PC-3 (cell line): ENCODE measurements at regions not wholly inside any gene's neighbourhood (a gene's known extent, or its start where the extent isn't known, plus 50 kb on each side); places are given as distances from the start of the nearest gene placed in this dataset.

Experiments used
- CTCF ChIP-seq: fragments of 300-600 bp; sonication (generic); conservative IDR thresholded peaks from 2 replicates; pipeline ENCODE4 v1.5.1; 2017; ENCODE audit warnings: antibody characterized with exemption, low read depth, mild to moderate bottlenecking, low read length
- EZH2 ChIP-seq: fragments of 300-600 bp; sonication (generic); IDR thresholded peaks from one replicate; pipeline ENCODE4 v1.6.1; 2017; ENCODE audit warnings: antibody characterized with exemption, mild to moderate bottlenecking, low read length; ENCODE audit not compliant: unreplicated experiment
- EZH2phosphoT487 ChIP-seq: fragments of 300-600 bp; sonication (generic); IDR thresholded peaks from 2 replicates; pipeline ENCODE4 v1.6.1; 2018; ENCODE audit warnings: mild to moderate bottlenecking, antibody characterized with exemption, low read length, borderline replicate concordance

DNA sequence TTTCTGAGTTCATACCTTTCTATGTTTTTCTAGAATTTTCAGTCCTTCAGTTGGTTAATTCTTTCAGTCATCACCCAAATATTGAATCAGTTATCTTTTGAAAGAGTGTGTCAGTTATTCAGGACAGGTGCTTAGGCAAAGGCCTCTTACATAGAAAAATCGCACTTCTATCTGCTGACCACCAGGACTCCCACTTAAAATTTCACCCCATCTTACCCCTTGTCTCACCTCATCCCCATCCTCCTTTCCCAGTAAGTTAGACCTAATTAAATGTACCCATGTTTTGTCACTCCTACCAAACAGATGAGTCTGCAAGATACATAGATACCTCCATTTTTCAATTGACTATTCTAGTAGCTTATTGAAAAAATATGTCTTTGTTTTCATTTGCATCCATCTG, 159.9 kb upstream of the PIK3R1 start:
- TF ChIP-seq CTCF (no peak), EZH2 (no peak), EZH2phosphoT487 (no peak)
